ENCODE measurements at regions not wholly inside any gene's neighbourhood (a gene's known extent, or its start where the extent isn't known, plus 50 kb on each side); places are given as distances from the start of the nearest gene placed in this dataset.

GRCh38 chr16:60413969-60414368 lies 1622.3 kb downstream of the CDH8 start:
- intact Hi-C loops (cut with micrococcal nuclease) (no loop called here), in situ Hi-C loops (cut with MboI) (no loop called here)
- Histone ChIP-seq H3K9me3 (replicated peaks; ENCODE audit: control insufficient read depth, insufficient read depth, low read depth, low read length) (no peaks in the 10 kb centered on the region), H3K4me1 (replicated peaks in 1 of 2; ENCODE audit: control insufficient read depth in 2 of 2, insufficient read depth in 2 of 2, low read length in 2 of 2) (no peaks in the 10 kb centered on the region), H3K9me1 (ENCODE audit: control insufficient read depth, insufficient read depth, low read length) (no peaks in the 10 kb centered on the region), H3K36me3 (ENCODE audit: control insufficient read depth, insufficient read depth, low read length) (no peaks in the 10 kb centered on the region), H2AFZ (ENCODE audit: low read depth, low read length) (no peak overlapping the region), H3K79me2 (ENCODE audit: control insufficient read depth, insufficient read depth, low read length) (no peaks in the 10 kb centered on the region), H3K4me2 (ENCODE audit: insufficient read depth, low read length) (no peak overlapping the region), H3K27me3 (ENCODE audit: control insufficient read depth in 2 of 2, insufficient read depth in 2 of 2, low read length in 2 of 2) (no peaks in the 10 kb centered on the region), H4K20me1 (replicated peaks; ENCODE audit: control insufficient read depth, insufficient read depth, low read length) (no peaks in the 10 kb centered on the region), H3K27ac (ENCODE audit: extremely low read depth, low read depth, low read length) (no peak overlapping the region), H3K9ac (ENCODE audit: insufficient read depth in 1 of 2, low read depth in 2 of 2, low read length in 2 of 2) (no peak overlapping the region), H3K4me3 (no peak overlapping the region)
- TF ChIP-seq ZBTB49 (CRISPR knock-in tag; IDR thresholded peaks at IDR 0.05; ENCODE audit: borderline replicate concordance): no peak
- no peak for TF ChIP-seq MCM5 (IDR thresholded peaks at IDR 0.05; ENCODE audit: low read depth)
- no peak for TF ChIP-seq MAZ (CRISPR knock-in tag; conservative IDR thresholded peaks at IDR 0.05 in 1 of 2, IDR thresholded peaks at IDR 0.05 in 1 of 2)
- no peak for TF ChIP-seq MCM7 (IDR thresholded peaks at IDR 0.05)
- TF ChIP-seq ETV5 (CRISPR knock-in tag; IDR thresholded peaks at IDR 0.05; ENCODE audit: low read depth): no peak
- no peak for TF ChIP-seq TGIF2 (CRISPR knock-in tag; IDR thresholded peaks at IDR 0.05)
- TF ChIP-seq ZNF584 (CRISPR knock-in tag; IDR thresholded peaks at IDR 0.05; ENCODE audit: low read depth): no peak
- TF ChIP-seq SREBF2 (CRISPR knock-in tag; IDR thresholded peaks at IDR 0.05): no peak
- TF ChIP-seq ILF3 (IDR thresholded peaks at IDR 0.05; ENCODE audit: borderline replicate concordance): no peak
- no peak for TF ChIP-seq HMG20A (CRISPR knock-in tag; conservative IDR thresholded peaks at IDR 0.05)
- no peak for TF ChIP-seq BCL6 (CRISPR knock-in tag; IDR thresholded peaks at IDR 0.05)
- TF ChIP-seq HDAC2 (IDR thresholded peaks at IDR 0.05): no peak
- no peak for TF ChIP-seq SLC30A9 (CRISPR knock-in tag; IDR thresholded peaks at IDR 0.05)
- DNase-seq (ENCODE audit: extremely low read depth in 1 of 4, low spot score in 3 of 4): no peak
- ATAC-seq: no peak
- ChIA-PET POLR2A (no interaction called here), CTCF (ENCODE audit: low intra/inter-chr PET ratio) (no interaction called here)
- no TSS peak for BruUV-seq (replicated peaks)
- WGBS (ENCODE audit: insufficient coverage, low coverage, missing lambda C conversion rate): 0% methylated on average over 2 of the region's 2 CpGs
- no peak for FAIRE-seq
